ENCODE measurements at regions not wholly inside any gene's neighbourhood (a gene's known extent, or its start where the extent isn't known, plus 50 kb on each side); places are given as distances from the start of the nearest gene placed in this dataset.

DNA sequence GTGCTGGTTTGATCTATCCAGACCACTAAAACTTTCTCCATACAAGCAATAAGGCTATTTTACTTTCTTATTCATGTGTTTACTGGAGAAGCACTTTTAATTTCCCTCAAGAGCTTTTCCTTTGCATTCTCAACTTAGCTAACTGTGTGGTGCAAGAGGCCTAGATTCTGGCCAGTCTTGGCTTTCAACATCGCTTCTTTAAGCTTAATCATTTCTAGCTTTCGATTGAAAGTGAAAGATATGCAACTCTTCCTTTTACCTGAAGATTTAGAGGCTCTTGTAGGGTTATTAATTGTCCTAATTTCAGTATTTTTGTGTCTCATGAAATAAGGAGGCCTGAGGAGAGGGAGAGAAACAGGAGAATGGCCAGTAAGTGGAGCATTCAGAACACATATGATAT is 234.8 kb upstream of the GADL1 start:
- H3K9me3 ChIP-seq = no peaks in the 10 kb centered on the region
- no peak for ATAC-seq (ENCODE audit: low FRiP score in 2 of 2)
- TF ChIP-seq POLR2A (IDR thresholded peaks at IDR 0.05) = no peak
- no peak for TF ChIP-seq POLR2AphosphoS5 (IDR thresholded peaks at IDR 0.05)
- TF ChIP-seq, protein P1, sequence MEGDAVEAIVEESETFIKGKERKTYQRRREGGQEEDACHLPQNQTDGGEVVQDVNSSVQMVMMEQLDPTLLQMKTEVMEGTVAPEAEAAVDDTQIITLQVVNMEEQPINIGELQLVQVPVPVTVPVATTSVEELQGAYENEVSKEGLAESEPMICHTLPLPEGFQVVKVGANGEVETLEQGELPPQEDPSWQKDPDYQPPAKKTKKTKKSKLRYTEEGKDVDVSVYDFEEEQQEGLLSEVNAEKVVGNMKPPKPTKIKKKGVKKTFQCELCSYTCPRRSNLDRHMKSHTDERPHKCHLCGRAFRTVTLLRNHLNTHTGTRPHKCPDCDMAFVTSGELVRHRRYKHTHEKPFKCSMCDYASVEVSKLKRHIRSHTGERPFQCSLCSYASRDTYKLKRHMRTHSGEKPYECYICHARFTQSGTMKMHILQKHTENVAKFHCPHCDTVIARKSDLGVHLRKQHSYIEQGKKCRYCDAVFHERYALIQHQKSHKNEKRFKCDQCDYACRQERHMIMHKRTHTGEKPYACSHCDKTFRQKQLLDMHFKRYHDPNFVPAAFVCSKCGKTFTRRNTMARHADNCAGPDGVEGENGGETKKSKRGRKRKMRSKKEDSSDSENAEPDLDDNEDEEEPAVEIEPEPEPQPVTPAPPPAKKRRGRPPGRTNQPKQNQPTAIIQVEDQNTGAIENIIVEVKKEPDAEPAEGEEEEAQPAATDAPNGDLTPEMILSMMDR (IDR thresholded peaks at IDR 0.05) = no peak
- no peak for TF ChIP-seq EP300 (IDR thresholded peaks at IDR 0.05)
- no peaks in the 10 kb centered on the region for H3K4me1 ChIP-seq
- no peak for DNase-seq
- H3K27me3 ChIP-seq = no peaks in the 10 kb centered on the region
- WGBS, 2 donors = 63 to 70% methylated on average over 2 of the region's 2 CpGs
- H3K36me3 ChIP-seq = no peaks in the 10 kb centered on the region
- H3K4me3 ChIP-seq = no peak overlapping the region
- no peak overlapping the region for H3K27ac ChIP-seq

DNA sequence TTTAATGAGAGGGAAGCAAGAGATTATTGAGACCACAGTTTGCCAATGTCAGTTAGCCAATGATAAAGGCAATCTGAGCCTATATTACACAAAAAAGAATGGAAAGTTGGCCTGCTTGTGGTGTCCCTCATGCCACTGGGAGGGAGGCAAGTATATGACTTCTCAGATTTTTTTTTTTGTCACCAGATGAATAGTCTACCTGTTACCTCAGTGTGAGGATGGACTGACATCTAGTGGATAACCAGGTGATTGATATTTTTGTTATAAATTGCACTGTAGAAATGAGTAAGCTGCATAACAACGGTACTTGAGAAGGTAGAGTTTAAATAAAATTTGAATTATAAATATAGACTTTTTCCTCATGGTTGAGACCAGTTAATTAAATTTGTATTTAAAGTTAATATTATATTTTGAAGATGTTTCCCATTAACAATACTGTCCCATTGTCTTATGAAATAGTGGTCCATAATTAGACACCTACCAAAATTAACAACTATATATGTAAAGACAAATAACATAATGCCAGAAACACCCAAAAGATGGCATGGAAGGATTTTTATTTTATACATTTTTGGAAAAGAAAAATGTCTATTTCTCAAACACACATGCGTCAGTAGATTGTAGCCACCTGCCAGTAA is 237.8 kb upstream of the GADL1 start:
- no peaks in the 10 kb centered on the region for H3K4me1 ChIP-seq
- 63 to 64% methylated on average over 2 of the region's 2 CpGs for WGBS, 2 donors
- no peaks in the 10 kb centered on the region for H3K27me3 ChIP-seq
- H3K4me3 ChIP-seq = no peak overlapping the region
- no peaks in the 10 kb centered on the region for H3K36me3 ChIP-seq
- TF ChIP-seq, protein P1 (IDR thresholded peaks at IDR 0.05) = peak in 4 of 6 experiments; percentile 18 to 70 (median 48)
- TF ChIP-seq EP300 (IDR thresholded peaks at IDR 0.05) (no peak), POLR2AphosphoS5 (IDR thresholded peaks at IDR 0.05) (no peak)
- no peaks in the 10 kb centered on the region for H3K9me3 ChIP-seq
- no peak for DNase-seq
- H3K27ac ChIP-seq = no peak overlapping the region
- ATAC-seq (ENCODE audit: low FRiP score in 2 of 2) = peak in 1 of 2 donors; percentile 64

DNA sequence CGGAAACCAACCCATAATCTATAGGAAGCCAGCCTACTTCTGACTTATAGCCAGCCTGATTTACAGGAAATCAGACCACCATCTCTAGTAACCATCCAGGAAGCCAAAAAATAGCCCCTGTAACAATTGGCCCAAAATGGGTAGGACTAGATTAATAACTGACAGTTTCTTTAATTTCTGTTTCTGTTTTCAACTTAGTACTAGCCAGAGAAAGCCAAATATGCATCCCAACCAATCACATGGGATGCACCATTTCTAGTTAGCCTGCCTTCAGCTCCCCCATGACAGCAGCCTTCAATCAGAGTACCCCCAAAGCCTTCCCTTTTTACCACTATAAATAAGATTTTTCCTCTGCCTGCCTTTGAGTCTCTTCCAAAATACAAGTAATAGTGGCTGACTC is 239.1 kb upstream of the GADL1 start:
- Histone ChIP-seq H3K4me1 (no peaks in the 10 kb centered on the region), H3K9me3 (no peaks in the 10 kb centered on the region), H3K27ac (no peak overlapping the region), H3K4me3 (no peak overlapping the region), H3K36me3 (no peaks in the 10 kb centered on the region), H3K27me3 (no peaks in the 10 kb centered on the region)
- TF ChIP-seq EP300 (IDR thresholded peaks at IDR 0.05) = no peak
- TF ChIP-seq, protein P1 (IDR thresholded peaks at IDR 0.05) = no peak
- TF ChIP-seq POLR2AphosphoS5 (IDR thresholded peaks at IDR 0.05) = no peak
- no peak for TF ChIP-seq POLR2A (IDR thresholded peaks at IDR 0.05)
- no peak for ATAC-seq (ENCODE audit: low FRiP score in 2 of 2)
- no peak for DNase-seq
- WGBS, 2 donors = 96 to 100% methylated on average over 1 of the region's 1 CpG

DNA sequence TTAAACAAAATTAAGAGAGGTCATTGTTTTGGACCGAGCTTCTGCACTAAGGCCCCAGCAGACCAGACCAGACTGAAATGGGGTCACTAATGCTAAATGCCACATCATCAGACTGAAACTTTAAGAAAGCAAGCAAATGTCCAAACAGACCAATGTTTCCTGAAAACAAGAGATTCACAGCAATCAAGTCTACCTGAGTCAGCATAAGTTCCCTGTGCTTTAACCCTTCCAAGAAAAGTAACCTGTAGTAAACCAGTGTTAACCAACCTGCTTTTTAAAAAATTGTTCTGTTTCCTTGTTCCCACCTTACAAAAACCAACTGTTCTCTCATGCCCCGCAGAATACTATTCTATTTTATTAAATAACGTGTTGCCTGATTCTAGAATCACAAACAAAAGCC is 241.1 kb upstream of the GADL1 start:
- 89 to 93% methylated on average over 3 of the region's 3 CpGs for WGBS, 2 donors
- H3K4me1 ChIP-seq = no peaks in the 10 kb centered on the region
- no peak overlapping the region for H3K4me3 ChIP-seq
- H3K27me3 ChIP-seq = no peaks in the 10 kb centered on the region
- TF ChIP-seq, protein P1 (IDR thresholded peaks at IDR 0.05) = no peak
- TF ChIP-seq EP300 (IDR thresholded peaks at IDR 0.05) = no peak
- no peak for TF ChIP-seq POLR2A (IDR thresholded peaks at IDR 0.05)
- TF ChIP-seq POLR2AphosphoS5 (IDR thresholded peaks at IDR 0.05) = no peak
- H3K9me3 ChIP-seq = no peaks in the 10 kb centered on the region
- no peaks in the 10 kb centered on the region for H3K36me3 ChIP-seq
- ATAC-seq (ENCODE audit: low FRiP score in 2 of 2) (no peak), DNase-seq (no peak)
- no peak overlapping the region for H3K27ac ChIP-seq
